ENCODE measurements at regions not wholly inside any gene's neighbourhood (a gene's known extent, or its start where the extent isn't known, plus 50 kb on each side); places are given as distances from the start of the nearest gene placed in this dataset.
A peak's percentile ranks its signal among the peaks of the same experiment; 100 is the strongest.
"Not testable (repeated sequence)": the region's sequence is repeated elsewhere in the genome, so short reads cannot be mapped to it uniquely, and the experiment has no call there.

GRCh38 chr20:5390720-5391119 is 74.0 kb upstream of the PROKR2 start:
- no peak for DNase-seq (ENCODE audit: low spot score)

- DNase-seq (ENCODE audit: low spot score): not testable (repeated sequence)
Measured at GRCh38 chr20:5386846-5387245, 70.1 kb upstream of the PROKR2 start.

GRCh38 chr20:5381527-5381926 is 64.8 kb upstream of the PROKR2 start:
- DNase-seq (ENCODE audit: low spot score): not testable (repeated sequence)

- DNase-seq (ENCODE audit: low spot score): no peak
Measured at GRCh38 chr20:5377484-5377883, 60.7 kb upstream of the PROKR2 start.

- DNase-seq (ENCODE audit: low spot score): no peak
Measured at GRCh38 chr20:5376228-5376627, 59.5 kb upstream of the PROKR2 start.

- peak; percentile 42 for DNase-seq (ENCODE audit: low spot score)
Measured at GRCh38 chr20:5374171-5374570, 57.4 kb upstream of the PROKR2 start.

- no peak for DNase-seq (ENCODE audit: low spot score)
Measured at GRCh38 chr20:5372371-5372770, 55.6 kb upstream of the PROKR2 start.

- no peak for DNase-seq (ENCODE audit: low spot score)
Measured at GRCh38 chr20:5369629-5370028, 52.9 kb upstream of the PROKR2 start.

Data from Ammon's horn (tissue), 1 donor.